Neural progenitor cell (in vitro differentiated cells): ENCODE measurements at regions not wholly inside any gene's neighbourhood (a gene's known extent, or its start where the extent isn't known, plus 50 kb on each side); places are given as distances from the start of the nearest gene placed in this dataset.

ENCODE experiments used
- CTCF ChIP-seq: fragments of 200-600 bp; sonication (generic); IDR thresholded peaks from 2 replicates; pipeline ENCODE4 v1.5.1; 2017; ENCODE audit warnings: antibody characterized with exemption, mild to moderate bottlenecking
- EZH2 ChIP-seq: fragments of 200-600 bp; sonication (generic); IDR thresholded peaks from 2 replicates; pipeline ENCODE4 v1.6.1; 2017; ENCODE audit warnings: antibody characterized with exemption, mild to moderate bottlenecking, moderate library complexity

- TF ChIP-seq CTCF: no peak
- no peak for TF ChIP-seq EZH2
These were observed 72.9 kb downstream of the ZNF783 start for GRCh38 chr7:149334930-149335329.
